Activated CD4-positive, alpha-beta memory T cell treated with anti-CD3 and anti-CD28 coated beads for 36 hours (primary cell): ENCODE measurements at regions not wholly inside any gene's neighbourhood (a gene's known extent, or its start where the extent isn't known, plus 50 kb on each side); places are given as distances from the start of the nearest gene placed in this dataset.

Experiments used
- CTCF ChIA-PET: fragments of 350-600 bp; sonication (Branson Sonifier 250); formaldehyde crosslinking; loops from one replicate; lab custom pipeline; 2021; ENCODE audit warnings: antibody characterized with exemption, inconsistent platforms; lab: Charles Lee
- POLR2A ChIA-PET: fragments of 350-600 bp; sonication (Branson Sonifier 250); formaldehyde crosslinking; loops from one replicate; lab custom pipeline; 2021; ENCODE audit warnings: antibody characterized with exemption; lab: Charles Lee
- DNase-seq: peaks from one replicate; pipeline ENCODE4 v3.0.0-alpha.2; 2020
- H3K27ac Mint-ChIP-seq: one replicate; pipeline ENCODE4 v1.8.0; 2021; ENCODE audit warnings: mixed read lengths
- H3K27me3 Mint-ChIP-seq: one replicate; pipeline ENCODE4 v1.8.0; 2021; ENCODE audit warnings: mixed read lengths
- H3K36me3 Mint-ChIP-seq: one replicate; pipeline ENCODE4 v1.8.0; 2021; ENCODE audit warnings: mixed read lengths
- H3K4me1 Mint-ChIP-seq: one replicate; pipeline ENCODE4 v1.8.0; 2021; ENCODE audit warnings: low read depth, mixed read lengths
- H3K4me3 Mint-ChIP-seq: one replicate; pipeline ENCODE4 v1.8.0; 2021; ENCODE audit warnings: mild to moderate bottlenecking, mixed read lengths
- H3K9me3 Mint-ChIP-seq: one replicate; pipeline ENCODE4 v1.8.0; 2021; ENCODE audit warnings: mixed read lengths
- intact Hi-C: fragments of 100-400 bp; cut with micrococcal nuclease; formaldehyde crosslinking; loops from one replicate; pipeline ENCODE4 v1.15.1; 2023

GRCh38 chr5:3020426-3020825, 268.9 kb upstream of the IRX2 start:
- Mint-ChIP-seq H3K4me3 (no peak overlapping the region), H3K9me3 (no peaks in the 10 kb centered on the region)
- CTCF ChIA-PET: no interaction called here

GRCh38 chr5:3019045-3019444, 267.6 kb upstream of the IRX2 start:
- H3K27me3 Mint-ChIP-seq: no peaks in the 10 kb centered on the region
- H3K4me3 Mint-ChIP-seq: no peak overlapping the region
- peaks cover 3% of the 10 kb centered on the region for H3K9me3 Mint-ChIP-seq
- CTCF ChIA-PET: no interaction called here
- no peaks in the 10 kb centered on the region for H3K36me3 Mint-ChIP-seq
- H3K4me1 Mint-ChIP-seq: no peaks in the 10 kb centered on the region
- intact Hi-C loops: no loop called here
- POLR2A ChIA-PET: no interaction called here
- H3K27ac Mint-ChIP-seq: no peak overlapping the region
- no peak for DNase-seq

More at GRCh38 chr5:3020426-3020825, 268.9 kb upstream of the IRX2 start:
- DNase-seq: no peak
- intact Hi-C loops: no loop called here
- no peaks in the 10 kb centered on the region for H3K27me3 Mint-ChIP-seq
- POLR2A ChIA-PET: no interaction called here
- no peak overlapping the region for H3K27ac Mint-ChIP-seq
- H3K4me1 Mint-ChIP-seq: no peaks in the 10 kb centered on the region
- no peaks in the 10 kb centered on the region for H3K36me3 Mint-ChIP-seq

- intact Hi-C loops: no loop called here
- POLR2A ChIA-PET: no interaction called here
- H3K4me3 Mint-ChIP-seq: no peak overlapping the region
- H3K27ac Mint-ChIP-seq: no peak overlapping the region
- CTCF ChIA-PET: no interaction called here
- H3K9me3 Mint-ChIP-seq: peaks cover 7% of the 10 kb centered on the region
- no peaks in the 10 kb centered on the region for H3K36me3 Mint-ChIP-seq
- no peaks in the 10 kb centered on the region for H3K4me1 Mint-ChIP-seq
- no peaks in the 10 kb centered on the region for H3K27me3 Mint-ChIP-seq
- no peak for DNase-seq
These were observed 260.2 kb upstream of the IRX2 start for GRCh38 chr5:3011764-3012017.

GRCh38 chr5:3010953-3011763, 259.7 kb upstream of the IRX2 start:
- H3K9me3 Mint-ChIP-seq: peaks cover 7% of the 10 kb centered on the region
- no peaks in the 10 kb centered on the region for H3K27me3 Mint-ChIP-seq
- intact Hi-C loops: no loop called here
- H3K4me1 Mint-ChIP-seq: no peaks in the 10 kb centered on the region
- H3K36me3 Mint-ChIP-seq: no peaks in the 10 kb centered on the region
- H3K27ac Mint-ChIP-seq: no peak overlapping the region
- POLR2A ChIA-PET: no interaction called here
- DNase-seq: no peak
- CTCF ChIA-PET: no interaction called here
- H3K4me3 Mint-ChIP-seq: no peak overlapping the region

GRCh38 chr5:3010301-3010952, 258.9 kb upstream of the IRX2 start:
- H3K27me3 Mint-ChIP-seq: no peaks in the 10 kb centered on the region
- DNase-seq: no peak
- intact Hi-C loops: no loop called here
- H3K4me3 Mint-ChIP-seq: no peak overlapping the region
- POLR2A ChIA-PET: no interaction called here
- no peaks in the 10 kb centered on the region for H3K4me1 Mint-ChIP-seq
- peaks cover 7% of the 10 kb centered on the region for H3K9me3 Mint-ChIP-seq
- CTCF ChIA-PET: no interaction called here
- H3K27ac Mint-ChIP-seq: no peak overlapping the region
- H3K36me3 Mint-ChIP-seq: no peaks in the 10 kb centered on the region

- POLR2A ChIA-PET: no interaction called here
- Mint-ChIP-seq H3K4me3 (no peak overlapping the region), H3K27me3 (no peaks in the 10 kb centered on the region), H3K36me3 (no peaks in the 10 kb centered on the region), H3K9me3 (peaks cover 4% of the 10 kb centered on the region), H3K4me1 (no peaks in the 10 kb centered on the region), H3K27ac (no peak overlapping the region)
- no peak for DNase-seq
- intact Hi-C loops: no loop called here
- CTCF ChIA-PET: no interaction called here
These were observed 258.1 kb upstream of the IRX2 start for GRCh38 chr5:3009605-3010004.

DNA sequence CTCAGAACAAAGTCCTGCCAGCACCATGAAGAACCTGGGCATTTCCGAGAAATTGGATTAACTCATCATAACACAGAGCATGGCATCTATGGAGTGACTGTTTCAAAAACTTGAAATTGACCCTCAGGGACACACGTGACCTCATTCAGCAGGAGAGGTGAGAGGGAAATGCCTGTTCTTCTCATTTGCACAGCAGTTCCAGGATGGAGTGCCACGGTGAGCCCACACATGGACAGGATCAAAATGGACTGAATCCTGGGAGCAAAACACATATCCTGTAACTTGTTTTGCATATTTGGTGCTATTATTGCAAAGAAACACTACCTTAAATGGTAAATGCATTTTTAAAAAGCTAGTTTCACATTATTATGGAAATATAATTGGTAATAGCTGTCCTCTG, 256.1 kb upstream of the IRX2 start:
- no peak overlapping the region for H3K27ac Mint-ChIP-seq
- no peaks in the 10 kb centered on the region for H3K4me1 Mint-ChIP-seq
- intact Hi-C loops: no loop called here

GRCh38 chr5:3006961-3007551, 255.6 kb upstream of the IRX2 start:
- CTCF ChIA-PET: no interaction called here
- no peaks in the 10 kb centered on the region for H3K4me1 Mint-ChIP-seq
- POLR2A ChIA-PET: no interaction called here
- intact Hi-C loops: no loop called here
- no peak overlapping the region for H3K4me3 Mint-ChIP-seq
- DNase-seq: no peak
- H3K36me3 Mint-ChIP-seq: no peaks in the 10 kb centered on the region
- H3K9me3 Mint-ChIP-seq: peaks cover 4% of the 10 kb centered on the region
- H3K27me3 Mint-ChIP-seq: no peaks in the 10 kb centered on the region
- H3K27ac Mint-ChIP-seq: no peak overlapping the region

More for the DNA sequence above, 256.1 kb upstream of the IRX2 start:
- H3K9me3 Mint-ChIP-seq: peaks cover 4% of the 10 kb centered on the region
- no peaks in the 10 kb centered on the region for H3K27me3 Mint-ChIP-seq
- DNase-seq: no peak
- no peak overlapping the region for H3K4me3 Mint-ChIP-seq
- ChIA-PET POLR2A (no interaction called here), CTCF (no interaction called here)
- no peaks in the 10 kb centered on the region for H3K36me3 Mint-ChIP-seq

- DNase-seq: no peak
- Mint-ChIP-seq H3K4me1 (no peaks in the 10 kb centered on the region), H3K9me3 (peaks cover 4% of the 10 kb centered on the region), H3K4me3 (no peak overlapping the region), H3K27me3 (no peaks in the 10 kb centered on the region), H3K27ac (no peak overlapping the region), H3K36me3 (no peaks in the 10 kb centered on the region)
- ChIA-PET POLR2A (no interaction called here), CTCF (no interaction called here)
- intact Hi-C loops: no loop called here
These were observed 255.0 kb upstream of the IRX2 start for GRCh38 chr5:3006526-3006925.

DNA sequence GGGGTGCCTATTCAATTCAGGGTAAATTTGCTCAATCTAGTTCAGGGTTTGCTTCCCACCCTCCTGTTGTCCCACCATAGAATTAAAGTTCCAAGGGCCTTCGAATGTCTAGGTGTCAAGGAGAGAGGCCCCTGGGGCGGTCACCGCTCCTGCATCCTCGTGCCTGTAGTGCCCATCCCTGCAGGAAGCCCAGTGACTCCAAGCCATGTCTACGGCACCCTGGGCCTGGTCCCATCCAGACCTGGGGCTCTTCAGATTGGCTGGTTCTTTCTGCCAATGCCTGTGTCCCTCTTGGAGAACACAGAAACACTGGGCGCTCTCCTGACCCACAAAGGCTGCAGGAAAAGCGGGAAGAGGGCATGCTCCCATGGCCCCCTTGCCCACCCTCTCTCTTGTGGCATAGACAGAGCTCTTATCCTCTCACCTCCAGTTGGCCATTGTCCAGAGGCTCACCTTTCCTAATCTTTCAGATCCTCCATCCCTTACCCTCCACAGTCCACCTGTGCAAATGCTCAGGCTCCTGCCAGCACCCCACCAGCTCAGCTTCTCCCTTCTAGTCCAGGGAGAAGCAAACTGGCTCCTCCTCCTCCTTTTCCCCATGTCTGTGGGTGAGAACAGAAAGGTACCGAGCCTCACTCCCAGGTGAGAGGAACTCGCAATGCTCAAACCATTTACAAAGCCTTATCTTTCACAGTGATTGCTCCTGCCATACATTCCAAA, 253.0 kb upstream of the IRX2 start:
- Mint-ChIP-seq H3K4me3 (no peak overlapping the region), H3K4me1 (no peaks in the 10 kb centered on the region), H3K9me3 (peaks cover 3% of the 10 kb centered on the region), H3K27ac (no peak overlapping the region), H3K36me3 (no peaks in the 10 kb centered on the region), H3K27me3 (no peaks in the 10 kb centered on the region)
- intact Hi-C loops: no loop called here
- DNase-seq: no peak
- ChIA-PET POLR2A (no interaction called here), CTCF (no interaction called here)

- Mint-ChIP-seq H3K4me3 (no peak overlapping the region), H3K9me3 (no peaks in the 10 kb centered on the region), H3K4me1 (no peaks in the 10 kb centered on the region), H3K36me3 (no peaks in the 10 kb centered on the region), H3K27ac (no peak overlapping the region), H3K27me3 (no peaks in the 10 kb centered on the region)
- intact Hi-C loops: no loop called here
- ChIA-PET CTCF (no interaction called here), POLR2A (no interaction called here)
- no peak for DNase-seq
These were observed 250.8 kb upstream of the IRX2 start for GRCh38 chr5:3002230-3002629.

- H3K4me3 Mint-ChIP-seq: no peak overlapping the region
- H3K27me3 Mint-ChIP-seq: no peaks in the 10 kb centered on the region
- no peaks in the 10 kb centered on the region for H3K4me1 Mint-ChIP-seq
- no peaks in the 10 kb centered on the region for H3K9me3 Mint-ChIP-seq
- DNase-seq: no peak
- intact Hi-C loops: no loop called here
- H3K27ac Mint-ChIP-seq: no peak overlapping the region
- ChIA-PET CTCF (no interaction called here), POLR2A (no interaction called here)
- H3K36me3 Mint-ChIP-seq: no peaks in the 10 kb centered on the region
These were observed 249.2 kb upstream of the IRX2 start for GRCh38 chr5:3000631-3001030.
